ENCODE measurements at regions not wholly inside any gene's neighbourhood (a gene's known extent, or its start where the extent isn't known, plus 50 kb on each side); places are given as distances from the start of the nearest gene placed in this dataset.

GRCh38 chrX:39875834-39876628 is 221.7 kb downstream of the BCOR start:
- no peak for DNase-seq (ENCODE audit: low read depth, low spot score)

DNA sequence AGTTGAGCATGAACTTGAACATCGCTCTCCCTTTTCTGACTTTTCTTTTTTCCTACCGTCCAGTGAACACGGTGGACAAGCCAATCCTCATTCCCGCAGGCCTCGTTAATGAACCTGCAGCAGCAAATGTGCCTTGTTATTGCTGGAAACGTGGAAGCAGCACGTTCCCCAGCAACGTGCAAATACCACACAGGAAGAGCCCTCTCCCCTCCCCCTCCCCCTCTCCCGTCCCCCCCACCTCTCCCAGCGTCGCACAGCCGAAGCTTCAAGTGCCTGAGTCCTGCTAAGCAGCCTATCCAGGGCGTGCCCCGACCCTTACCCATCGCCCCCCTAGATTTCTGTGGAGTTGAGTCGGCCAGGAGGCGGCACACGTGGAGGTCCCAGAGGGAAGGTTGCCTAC is 219.9 kb downstream of the BCOR start:
- no peak for DNase-seq (ENCODE audit: low read depth, low spot score)

DNA sequence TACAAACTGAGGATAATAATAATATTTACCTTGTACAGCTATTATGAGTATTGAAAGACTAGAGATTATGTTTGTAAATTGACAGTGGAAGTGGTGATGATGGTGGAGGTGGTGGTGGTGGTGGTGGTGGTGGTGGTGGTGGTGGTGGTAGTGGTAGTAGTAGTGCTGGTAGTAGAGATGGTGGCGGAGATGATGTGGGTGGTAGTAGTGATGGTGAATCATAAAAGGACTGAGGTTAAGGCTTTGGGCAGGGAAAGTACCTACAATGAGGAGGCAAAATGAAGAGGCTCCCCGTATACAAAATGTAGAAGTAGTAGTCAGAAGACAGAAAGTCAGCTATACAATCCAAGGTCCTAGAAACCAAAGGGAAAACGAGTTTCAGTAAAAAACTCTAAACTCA is 214.1 kb downstream of the BCOR start:
- no peak for DNase-seq (ENCODE audit: low read depth, low spot score)

DNA sequence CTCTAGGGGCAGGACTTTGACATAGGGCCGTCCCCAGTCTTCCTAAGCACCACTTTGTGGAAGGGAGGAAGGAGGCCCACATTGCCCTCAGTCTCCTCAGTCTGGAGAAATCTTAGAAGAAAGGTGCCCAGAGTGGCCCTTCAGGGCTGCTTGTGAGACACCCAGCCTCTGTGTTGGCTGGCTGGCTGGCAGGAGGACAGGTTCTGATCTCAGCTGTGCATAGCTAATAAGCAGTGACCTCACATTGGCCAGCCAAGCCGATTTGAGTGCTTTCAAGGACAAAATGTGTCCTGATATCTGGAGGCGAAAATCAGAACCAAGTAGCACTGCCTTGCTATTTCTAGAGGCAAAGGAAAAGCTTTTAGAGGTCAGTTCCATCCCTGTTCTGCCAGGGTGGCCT is 211.5 kb downstream of the BCOR start:
- no peak for DNase-seq (ENCODE audit: low read depth, low spot score)

DNA sequence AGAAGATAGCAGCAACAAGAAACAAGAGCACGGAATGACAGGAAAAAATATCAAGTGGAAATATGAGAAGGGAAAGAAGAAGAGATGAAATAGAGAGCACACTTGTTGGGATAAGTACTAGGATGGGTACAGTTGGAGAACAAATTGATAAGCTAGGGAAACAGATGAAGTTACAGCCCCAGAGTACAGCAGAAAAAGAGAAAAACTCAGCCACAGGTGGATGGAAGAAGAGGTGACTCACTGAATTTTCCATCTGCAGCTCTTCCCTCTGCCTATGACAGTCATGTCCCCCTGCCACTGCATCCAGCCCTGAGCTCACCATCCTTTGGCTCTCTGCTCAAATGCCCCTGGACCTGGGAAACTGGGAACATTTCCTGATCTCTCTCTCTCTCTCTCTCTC is 209.0 kb downstream of the BCOR start:
- DNase-seq (ENCODE audit: low read depth, low spot score) = no peak

GRCh38 chrX:39889704-39890103 is 208.1 kb downstream of the BCOR start:
- no peak for DNase-seq (ENCODE audit: low read depth, low spot score)

GRCh38 chrX:39890807-39891206 is 207.0 kb downstream of the BCOR start:
- no peak for DNase-seq (ENCODE audit: low read depth, low spot score)

GRCh38 chrX:39891781-39892180 is 206.0 kb downstream of the BCOR start:
- no peak for DNase-seq (ENCODE audit: low read depth, low spot score)

DNA sequence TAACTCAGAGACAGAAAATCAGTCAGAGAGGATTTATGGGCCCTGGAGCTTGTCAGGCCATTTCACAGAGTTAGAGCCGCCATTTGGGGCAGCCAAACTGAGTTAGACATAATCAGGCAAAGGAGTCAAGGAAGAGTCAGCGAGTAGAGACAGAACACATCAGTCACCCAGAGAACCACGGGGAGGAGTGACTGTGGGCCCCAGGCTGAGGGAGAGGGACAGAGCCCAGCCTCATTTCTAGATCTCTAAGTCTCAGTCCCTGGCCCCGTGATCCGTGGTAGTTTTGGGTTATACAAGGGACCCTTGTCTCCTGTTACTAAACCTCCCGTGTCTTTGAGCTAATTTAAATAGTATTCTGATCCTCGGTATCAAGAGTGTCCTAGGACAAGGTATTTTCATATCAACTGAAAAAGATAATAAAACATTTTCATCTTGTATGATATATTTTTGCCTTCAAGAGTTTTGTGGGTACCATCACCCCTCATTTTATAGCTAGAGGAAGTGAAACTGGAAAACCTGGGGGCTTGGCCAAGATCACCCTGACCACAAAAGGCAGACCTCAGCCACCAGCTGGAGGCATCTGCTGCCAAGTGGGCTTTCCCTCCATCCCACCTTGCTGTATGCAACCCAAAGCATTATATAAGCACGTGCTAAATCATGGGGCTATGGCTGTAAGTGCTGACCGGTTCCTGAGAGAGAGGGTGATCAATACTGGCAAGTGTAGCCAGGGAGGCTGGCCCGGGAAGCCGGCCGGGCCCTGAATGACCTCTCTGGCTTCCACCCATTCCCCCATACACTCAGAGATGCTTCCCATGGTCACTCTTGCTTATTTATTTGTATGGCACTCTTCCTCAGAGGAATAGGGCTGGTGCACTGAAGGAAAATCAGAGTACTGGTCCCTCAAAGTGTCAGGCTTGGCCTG is 204.1 kb downstream of the BCOR start:
- DNase-seq (ENCODE audit: low read depth, low spot score) = no peak

- DNase-seq (ENCODE audit: low read depth, low spot score) = no peak
Measured at GRCh38 chrX:39894683-39895082, 203.1 kb downstream of the BCOR start.

GRCh38 chrX:39895218-39896110 is 202.3 kb downstream of the BCOR start:
- DNase-seq (ENCODE audit: low read depth, low spot score) = no peak

- no peak for DNase-seq (ENCODE audit: low read depth, low spot score)
Measured at GRCh38 chrX:39896951-39897740, 200.6 kb downstream of the BCOR start.

DNA sequence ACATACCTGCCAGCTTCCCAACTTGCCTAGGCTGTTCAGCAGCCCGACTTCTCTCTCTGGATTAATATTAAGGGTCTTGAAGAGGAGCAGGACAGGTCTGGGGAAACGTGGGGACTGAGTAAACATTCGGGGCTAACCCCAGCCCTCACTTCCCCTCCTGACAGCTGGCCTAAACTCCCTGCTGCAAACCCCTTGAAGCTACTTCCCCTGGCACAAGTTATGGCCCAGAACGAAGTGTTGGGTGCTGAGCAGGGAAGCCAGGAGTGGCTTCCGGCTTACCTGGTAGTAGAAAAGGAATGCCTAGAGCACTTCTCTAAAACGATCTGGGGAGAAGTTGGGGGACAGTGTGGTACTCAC is 200.0 kb downstream of the BCOR start:
- DNase-seq (ENCODE audit: low read depth, low spot score) = no peak

DNA sequence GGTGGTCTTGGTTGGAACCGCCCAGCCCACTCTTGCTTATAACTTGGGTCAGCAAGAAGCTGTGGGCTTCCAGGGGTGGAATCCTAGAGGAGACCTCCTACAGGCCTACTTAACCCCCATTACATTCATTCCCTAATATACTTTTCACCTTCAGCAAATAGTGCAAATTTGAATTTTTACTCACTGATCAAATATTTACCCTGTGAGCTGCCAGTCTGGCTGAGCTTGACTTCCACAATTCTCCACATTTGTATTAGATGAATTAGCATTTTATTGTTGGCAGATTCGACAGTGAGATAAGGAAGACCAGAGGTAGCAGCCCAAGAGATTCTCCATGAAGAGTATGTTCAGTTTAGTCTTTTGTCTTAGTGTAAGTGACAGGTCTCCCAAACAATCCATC is 199.6 kb downstream of the BCOR start:
- DNase-seq (ENCODE audit: low read depth, low spot score) = no peak

DNA sequence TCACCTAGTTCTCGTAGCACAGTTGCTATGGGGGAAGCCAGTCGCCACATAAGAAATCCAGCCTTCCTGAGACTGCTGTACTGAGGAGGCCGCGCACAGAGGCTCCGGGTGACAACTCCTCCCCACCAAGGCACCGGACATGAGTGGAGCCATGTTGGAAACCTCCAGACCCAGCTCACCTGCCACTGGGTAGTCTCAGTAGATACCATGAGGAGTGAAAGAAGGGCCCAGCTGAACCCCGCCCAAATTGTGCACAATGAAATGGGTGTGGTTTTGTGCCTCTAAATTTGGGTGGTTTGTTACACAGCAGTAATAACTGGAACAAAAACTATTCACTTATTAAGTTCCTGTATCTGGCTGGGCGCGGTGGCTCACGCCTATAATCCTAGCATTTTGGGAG is 198.7 kb downstream of the BCOR start:
- no peak for DNase-seq (ENCODE audit: low read depth, low spot score)

GRCh38 chrX:39899856-39900776 is 197.6 kb downstream of the BCOR start:
- no peak for DNase-seq (ENCODE audit: low read depth, low spot score)

- no peak for DNase-seq (ENCODE audit: low read depth, low spot score)
Measured at GRCh38 chrX:39900777-39901170, 197.0 kb downstream of the BCOR start.

DNA sequence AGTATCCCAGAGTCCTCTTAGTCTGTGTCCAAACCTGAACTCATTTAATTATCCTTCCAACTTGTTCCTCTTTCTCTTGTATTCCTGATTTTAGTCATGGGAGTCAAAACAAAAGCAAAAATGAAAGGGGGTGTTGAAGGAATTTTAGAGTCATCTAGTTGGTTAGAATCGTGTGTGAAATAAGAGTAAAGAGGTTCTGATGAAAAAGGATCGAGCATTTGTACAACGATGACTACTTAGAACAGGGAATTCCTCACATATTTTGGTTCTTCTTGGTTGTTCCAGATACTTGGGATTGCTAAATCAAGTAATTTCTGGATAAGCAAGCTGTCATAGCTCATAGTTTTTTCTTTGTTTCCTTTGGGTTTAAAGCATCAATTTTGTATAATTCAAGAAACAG is 194.4 kb downstream of the BCOR start:
- no peak for DNase-seq (ENCODE audit: low read depth, low spot score)

- no peak for DNase-seq (ENCODE audit: low read depth, low spot score)
Measured at GRCh38 chrX:39903937-39904336, 193.8 kb downstream of the BCOR start.

All from brain pericyte (primary cell).